ENCODE measurements at regions not wholly inside any gene's neighbourhood (a gene's known extent, or its start where the extent isn't known, plus 50 kb on each side); places are given as distances from the start of the nearest gene placed in this dataset.

DNA sequence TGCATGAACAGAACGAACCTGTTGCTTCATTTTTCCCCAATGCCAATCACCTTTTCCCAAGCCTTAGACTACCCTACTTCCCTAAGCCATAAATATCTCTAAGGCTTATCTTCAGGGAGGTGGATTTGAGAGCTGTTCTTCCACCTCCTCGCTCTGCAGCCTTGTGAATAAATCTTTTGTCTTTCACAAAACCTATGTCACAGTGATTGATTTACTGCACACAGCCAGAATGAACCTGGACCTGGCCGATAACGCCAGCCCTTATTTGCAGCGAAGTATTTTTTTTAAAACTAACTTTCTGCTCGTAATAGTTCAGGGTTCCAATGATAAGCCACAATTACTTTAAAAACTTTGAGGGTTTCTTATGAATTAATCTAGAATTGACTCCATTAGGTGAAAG, 632.6 kb downstream of the PTPRU start:
- TF ChIP-seq, protein P1, sequence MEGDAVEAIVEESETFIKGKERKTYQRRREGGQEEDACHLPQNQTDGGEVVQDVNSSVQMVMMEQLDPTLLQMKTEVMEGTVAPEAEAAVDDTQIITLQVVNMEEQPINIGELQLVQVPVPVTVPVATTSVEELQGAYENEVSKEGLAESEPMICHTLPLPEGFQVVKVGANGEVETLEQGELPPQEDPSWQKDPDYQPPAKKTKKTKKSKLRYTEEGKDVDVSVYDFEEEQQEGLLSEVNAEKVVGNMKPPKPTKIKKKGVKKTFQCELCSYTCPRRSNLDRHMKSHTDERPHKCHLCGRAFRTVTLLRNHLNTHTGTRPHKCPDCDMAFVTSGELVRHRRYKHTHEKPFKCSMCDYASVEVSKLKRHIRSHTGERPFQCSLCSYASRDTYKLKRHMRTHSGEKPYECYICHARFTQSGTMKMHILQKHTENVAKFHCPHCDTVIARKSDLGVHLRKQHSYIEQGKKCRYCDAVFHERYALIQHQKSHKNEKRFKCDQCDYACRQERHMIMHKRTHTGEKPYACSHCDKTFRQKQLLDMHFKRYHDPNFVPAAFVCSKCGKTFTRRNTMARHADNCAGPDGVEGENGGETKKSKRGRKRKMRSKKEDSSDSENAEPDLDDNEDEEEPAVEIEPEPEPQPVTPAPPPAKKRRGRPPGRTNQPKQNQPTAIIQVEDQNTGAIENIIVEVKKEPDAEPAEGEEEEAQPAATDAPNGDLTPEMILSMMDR (IDR thresholded peaks at IDR 0.05; ENCODE audit: borderline replicate concordance, insufficient read depth, low read depth, low read length) = no peak
- H3K4me3 ChIP-seq (ENCODE audit: low read depth, low read length) = no peak overlapping the region

DNA sequence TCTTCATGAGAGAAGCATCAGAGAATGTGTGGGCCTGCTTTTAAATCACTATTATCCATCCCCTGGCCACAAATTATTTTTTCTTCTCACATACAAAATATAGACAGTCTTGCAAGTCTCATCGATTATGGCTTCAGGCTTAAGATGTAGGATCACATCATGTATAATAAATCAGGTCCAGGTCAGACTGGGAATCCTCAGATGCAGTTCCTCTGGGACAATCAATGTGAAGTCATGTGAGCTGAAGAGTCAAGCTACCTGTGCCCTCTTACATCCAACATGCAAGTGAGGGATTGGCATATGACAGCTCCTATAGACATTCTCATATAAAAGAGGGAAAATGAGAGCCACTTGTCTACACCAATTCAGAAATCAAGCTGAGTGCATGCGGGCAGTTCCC, 631.8 kb downstream of the PTPRU start:
- TF ChIP-seq, protein P1 (IDR thresholded peaks at IDR 0.05; ENCODE audit: borderline replicate concordance, insufficient read depth, low read depth, low read length) = no peak
- H3K4me3 ChIP-seq (ENCODE audit: low read depth, low read length) = no peak overlapping the region

DNA sequence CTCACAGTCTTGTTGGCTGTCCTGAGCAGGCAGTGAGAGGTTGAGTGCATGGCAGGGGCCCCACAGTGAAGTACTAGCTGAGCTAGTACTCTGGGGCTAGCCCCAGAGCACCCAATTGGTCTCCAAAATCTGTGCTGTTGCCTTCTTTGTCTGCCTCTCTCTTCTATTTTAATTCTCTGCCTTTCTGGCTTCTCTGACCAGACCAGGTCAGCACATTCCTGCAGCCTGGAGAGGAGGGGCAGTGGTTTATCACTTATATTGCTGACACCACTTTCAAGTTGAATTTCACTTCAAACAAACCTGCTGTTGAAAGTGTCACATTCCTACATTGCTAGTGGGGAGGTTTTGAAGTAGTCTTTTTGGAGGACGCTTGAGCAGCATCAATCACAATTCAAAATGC, 628.7 kb downstream of the PTPRU start:
- H3K4me3 ChIP-seq (ENCODE audit: low read depth, low read length) = no peak overlapping the region
- TF ChIP-seq, protein P1 (IDR thresholded peaks at IDR 0.05; ENCODE audit: borderline replicate concordance, insufficient read depth, low read depth, low read length) = no peak

DNA sequence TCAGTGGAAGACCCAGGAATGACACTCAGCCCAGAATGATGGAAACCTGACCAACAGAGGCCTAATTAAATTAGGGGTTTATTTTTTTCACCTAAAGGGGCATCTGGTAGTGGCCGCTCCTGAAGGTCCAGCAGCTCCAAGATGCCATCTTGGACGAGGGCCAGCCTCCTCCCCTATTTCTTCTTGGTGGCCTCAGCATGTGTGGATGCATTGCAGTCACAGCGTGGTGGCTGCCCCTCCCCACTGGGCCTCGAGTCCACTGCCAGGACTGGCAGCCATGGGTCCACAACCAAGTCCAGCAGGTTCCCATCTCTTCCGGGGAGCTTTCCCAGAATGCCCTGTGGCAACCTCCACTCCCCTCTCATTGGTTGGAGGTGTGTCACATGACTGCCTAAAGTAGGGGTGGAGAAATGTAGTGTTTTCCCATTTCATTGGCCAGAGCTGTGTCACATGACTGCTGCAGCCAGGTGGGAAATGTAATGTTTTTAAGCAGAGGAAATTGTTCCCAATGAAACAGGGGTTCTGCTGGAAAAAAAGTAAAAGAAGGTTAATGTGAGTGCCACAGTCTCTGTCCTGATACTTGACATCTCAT, 628.2 kb downstream of the PTPRU start:
- TF ChIP-seq, protein P1 (IDR thresholded peaks at IDR 0.05; ENCODE audit: borderline replicate concordance, insufficient read depth, low read depth, low read length) = no peak
- H3K4me3 ChIP-seq (ENCODE audit: low read depth, low read length) = no peak overlapping the region

DNA sequence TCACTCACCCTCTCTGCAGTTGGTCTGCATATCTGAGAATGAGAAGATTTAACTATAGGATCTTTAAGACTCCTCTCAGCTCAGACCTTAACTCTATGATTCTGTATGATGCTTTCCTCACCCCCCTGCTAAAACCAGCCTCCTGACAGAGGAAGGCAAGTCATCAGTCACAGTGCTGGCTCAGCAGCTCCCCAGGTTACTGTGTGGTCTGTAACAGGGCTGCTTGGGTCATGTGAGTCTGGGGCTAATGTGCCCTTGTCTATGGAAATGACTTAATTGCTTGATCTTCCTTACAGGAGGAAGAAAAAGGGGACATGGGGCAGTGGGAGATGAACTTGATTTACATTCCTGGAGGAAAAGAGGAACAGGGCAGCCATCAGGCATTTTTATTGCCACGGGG, 625.6 kb downstream of the PTPRU start:
- TF ChIP-seq, protein P1 (IDR thresholded peaks at IDR 0.05; ENCODE audit: borderline replicate concordance, insufficient read depth, low read depth, low read length) = no peak
- no peak overlapping the region for H3K4me3 ChIP-seq (ENCODE audit: low read depth, low read length)

DNA sequence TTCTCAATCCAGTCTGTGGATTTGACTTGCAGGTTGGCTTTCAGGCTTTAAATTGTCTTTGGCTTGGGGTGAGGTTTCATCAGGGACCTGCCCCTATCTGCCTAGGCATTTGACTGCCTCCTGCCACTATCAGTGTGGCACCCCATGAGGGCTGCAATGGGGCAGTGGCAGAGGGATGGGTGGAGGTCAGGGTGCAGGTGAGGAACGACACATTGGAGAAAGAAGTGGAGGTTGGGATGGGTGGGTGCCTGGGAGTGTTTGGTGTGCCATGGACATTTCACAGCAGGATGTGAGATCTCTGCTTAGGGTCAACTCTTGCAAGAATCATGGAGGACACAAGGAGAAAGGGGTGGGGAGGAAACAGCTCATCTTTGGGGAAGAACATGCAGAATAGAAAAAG, 625.1 kb downstream of the PTPRU start:
- H3K4me3 ChIP-seq (ENCODE audit: low read depth, low read length) = no peak overlapping the region
- TF ChIP-seq, protein P1 (IDR thresholded peaks at IDR 0.05; ENCODE audit: borderline replicate concordance, insufficient read depth, low read depth, low read length) = no peak

DNA sequence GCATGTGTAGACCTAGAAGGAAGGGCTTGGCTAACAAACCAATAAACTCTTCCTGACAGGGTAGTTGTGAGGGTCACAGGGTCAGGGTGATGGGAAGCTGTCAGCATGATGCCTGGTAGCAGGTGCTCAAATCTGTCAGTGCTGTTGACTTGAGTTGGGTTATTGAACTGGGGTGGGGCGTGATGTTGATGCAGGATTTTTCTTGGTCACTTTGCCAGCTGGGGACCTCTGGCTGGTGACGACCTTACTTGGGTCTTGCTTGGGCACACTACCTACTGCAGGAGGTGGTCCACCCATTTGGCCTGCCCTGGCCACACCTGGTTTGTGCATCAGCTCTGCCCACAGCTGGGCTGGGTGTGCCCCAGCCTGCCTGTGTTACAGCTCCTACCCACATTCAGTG, 624.4 kb downstream of the PTPRU start:
- H3K4me3 ChIP-seq (ENCODE audit: low read depth, low read length) = no peak overlapping the region
- TF ChIP-seq, protein P1 (IDR thresholded peaks at IDR 0.05; ENCODE audit: borderline replicate concordance, insufficient read depth, low read depth, low read length) = no peak

All from GM12875 (cell line).